ENCODE measurements at regions not wholly inside any gene's neighbourhood (a gene's known extent, or its start where the extent isn't known, plus 50 kb on each side); places are given as distances from the start of the nearest gene placed in this dataset.

DNA sequence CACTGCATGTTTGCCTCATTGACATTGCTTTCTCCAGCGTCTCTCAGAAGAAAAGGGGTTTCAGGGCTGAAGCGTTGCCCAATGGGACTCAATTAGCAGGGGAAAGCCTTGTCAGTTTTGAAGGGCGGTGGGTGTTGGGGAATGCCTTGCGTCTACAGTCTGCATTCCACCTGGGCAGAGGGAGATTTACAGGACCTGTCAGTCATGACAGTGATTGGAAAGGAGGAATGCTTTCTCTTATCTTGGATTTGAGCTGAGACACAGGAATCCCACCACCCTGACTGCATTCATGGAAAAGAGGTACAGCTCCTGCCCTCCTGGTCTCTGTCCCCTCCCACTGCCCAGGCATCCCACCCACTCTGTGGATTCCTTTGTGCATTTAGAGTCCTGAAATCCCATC lies 123.9 kb downstream of the ACKR3 start:
- DNase-seq: no peak

DNA sequence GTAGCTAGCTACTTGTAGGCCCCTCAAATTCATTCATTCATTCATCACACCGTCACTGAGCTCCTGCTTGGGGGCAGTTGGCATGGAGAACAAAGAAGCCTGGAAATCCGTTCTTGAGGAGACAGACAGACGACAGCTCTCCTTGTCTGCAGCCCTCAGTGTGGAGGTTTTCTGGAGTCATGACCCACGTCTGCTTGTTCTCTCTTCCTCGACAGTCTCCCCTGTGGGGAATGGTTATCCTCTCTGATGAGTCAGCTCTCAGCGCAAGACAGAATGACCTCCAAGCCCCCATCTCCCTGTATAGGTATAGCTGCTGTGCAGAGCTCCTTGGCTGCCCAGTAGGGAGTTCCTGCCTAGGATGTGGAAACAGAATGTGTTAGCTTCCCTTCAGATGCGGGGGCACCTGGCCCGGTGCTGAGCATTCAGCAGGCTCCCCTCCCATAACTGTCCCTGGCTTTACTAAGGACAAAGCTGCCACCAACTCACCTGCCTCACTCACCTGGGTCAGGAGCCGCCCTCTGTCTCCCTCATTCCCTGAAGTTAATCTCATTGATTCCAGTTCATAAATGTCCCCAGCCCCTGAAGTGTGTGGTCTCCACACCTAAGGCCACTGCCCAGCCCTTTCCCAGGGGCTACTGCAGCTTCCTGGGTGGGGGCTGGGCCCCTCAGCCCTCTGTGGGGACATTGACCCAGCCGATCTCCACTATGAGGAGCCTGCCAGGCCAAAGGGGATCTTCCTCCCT lies 124.7 kb downstream of the ACKR3 start:
- DNase-seq: no peak

DNA sequence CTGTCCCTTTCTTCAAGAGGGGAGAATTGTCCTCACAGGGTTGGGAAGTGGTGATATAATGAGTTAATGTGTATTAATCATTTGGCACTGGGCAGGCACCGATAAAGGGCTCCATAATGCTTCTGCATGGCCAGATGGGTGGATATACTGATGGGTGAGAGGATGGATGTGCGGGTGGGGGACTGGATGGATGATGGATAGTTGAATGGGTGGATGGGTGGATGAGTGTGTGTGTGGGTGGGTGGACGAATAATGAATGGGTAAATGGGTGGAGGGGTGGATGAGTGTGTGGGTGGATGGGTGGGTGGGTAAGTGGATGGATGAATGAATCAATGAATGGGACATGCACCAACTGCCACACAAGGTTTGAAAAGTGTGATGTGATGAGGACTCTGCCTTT lies 127.2 kb downstream of the ACKR3 start:
- DNase-seq: no peak

DNA sequence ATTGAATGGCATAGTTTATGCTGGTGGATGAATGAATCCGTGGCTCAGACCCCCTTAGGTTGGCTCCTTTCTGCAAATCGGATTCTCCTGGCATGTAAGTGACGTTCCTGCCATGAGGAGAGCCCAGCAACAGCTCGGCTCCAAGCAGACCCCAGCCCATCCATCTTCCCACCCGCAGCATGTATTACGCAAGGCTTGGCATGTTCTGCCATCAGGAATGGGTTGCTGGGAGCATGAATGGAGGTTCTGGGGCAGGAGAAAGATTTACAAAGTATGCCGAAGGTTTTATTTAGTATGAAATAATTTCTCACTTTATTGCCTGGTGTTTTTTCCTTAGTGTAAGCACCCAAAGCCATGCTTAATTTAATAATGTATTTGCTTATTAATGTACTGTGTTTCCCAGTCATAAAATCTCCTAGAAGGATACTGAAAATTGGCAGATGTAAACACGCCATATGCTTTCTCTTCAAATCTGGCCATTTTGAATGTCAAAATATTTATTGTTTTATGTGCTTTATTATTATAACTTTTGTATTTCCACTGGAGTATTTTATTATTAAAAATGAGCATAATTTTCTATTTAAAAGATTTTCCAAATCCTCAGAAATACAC lies 128.5 kb downstream of the ACKR3 start:
- no peak for DNase-seq

DNA sequence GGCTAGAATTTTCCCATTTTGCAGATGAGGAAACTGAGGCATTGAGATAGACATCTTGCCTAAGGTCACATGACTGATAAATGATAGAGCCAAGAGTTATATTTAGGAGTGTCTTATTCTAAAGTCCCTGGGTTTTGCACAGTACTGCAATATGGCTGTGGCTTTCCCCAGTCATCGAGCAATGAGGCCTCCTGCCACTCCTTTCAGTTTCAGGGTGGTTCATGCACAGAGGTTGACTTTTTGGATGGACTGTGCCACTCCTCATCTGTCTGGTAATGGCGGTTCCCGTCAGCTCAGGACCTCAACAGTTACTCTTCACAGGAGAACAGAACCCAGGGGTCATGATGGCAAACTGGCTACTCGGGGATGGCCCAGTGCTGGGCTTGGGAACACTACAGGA lies 131.1 kb downstream of the ACKR3 start:
- no peak for DNase-seq

DNA sequence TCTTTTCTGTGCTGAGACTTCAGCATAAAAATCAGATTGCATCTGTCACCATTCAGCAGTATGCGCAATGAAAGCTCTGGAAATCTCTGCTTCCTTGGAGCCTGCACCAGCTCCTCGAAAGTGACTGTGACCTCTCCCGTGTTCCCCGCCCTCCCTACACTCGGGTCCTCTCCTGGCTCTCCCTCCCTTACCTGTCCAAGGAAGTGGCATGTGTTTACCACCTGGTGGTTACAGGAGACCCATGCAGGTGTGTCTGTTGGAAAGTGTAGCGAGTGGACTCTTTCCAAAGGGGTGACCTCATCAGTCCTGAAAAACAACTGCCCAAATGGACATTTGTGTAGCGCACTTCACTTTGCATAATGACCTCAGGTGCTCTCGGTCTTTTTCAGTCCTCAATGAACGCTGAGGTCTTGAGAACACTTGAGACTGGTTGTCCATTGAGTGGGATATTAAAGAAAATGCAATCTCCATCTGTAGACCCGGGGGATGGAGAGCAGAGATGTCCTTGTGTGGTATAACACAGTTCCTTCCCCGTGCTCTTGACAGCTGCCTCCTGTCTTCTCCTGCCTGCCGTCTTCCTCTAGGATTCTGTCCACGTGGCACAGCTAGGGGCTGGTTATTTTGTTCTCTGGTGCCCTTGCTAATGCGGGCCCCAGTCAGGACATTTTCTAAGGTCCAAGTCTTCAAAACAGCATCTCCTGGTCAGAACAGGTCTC lies 133.2 kb downstream of the ACKR3 start:
- no peak for DNase-seq

DNA sequence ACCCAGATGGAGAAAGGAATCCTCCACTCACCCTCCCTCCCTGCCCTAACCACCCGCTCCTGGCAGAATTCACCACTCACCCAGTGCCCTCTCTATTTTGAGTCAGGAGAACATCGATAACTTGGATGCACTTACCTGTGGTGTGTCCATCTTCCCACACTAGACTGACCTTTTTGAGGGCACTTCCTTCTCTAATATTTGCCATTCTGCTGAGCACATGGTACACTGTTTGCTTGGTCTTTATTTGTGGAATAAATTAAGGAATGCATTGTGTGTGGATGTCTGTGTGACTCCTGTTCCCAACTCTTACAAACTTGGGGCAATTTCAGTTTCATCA lies 133.7 kb downstream of the ACKR3 start:
- DNase-seq: no peak

DNA sequence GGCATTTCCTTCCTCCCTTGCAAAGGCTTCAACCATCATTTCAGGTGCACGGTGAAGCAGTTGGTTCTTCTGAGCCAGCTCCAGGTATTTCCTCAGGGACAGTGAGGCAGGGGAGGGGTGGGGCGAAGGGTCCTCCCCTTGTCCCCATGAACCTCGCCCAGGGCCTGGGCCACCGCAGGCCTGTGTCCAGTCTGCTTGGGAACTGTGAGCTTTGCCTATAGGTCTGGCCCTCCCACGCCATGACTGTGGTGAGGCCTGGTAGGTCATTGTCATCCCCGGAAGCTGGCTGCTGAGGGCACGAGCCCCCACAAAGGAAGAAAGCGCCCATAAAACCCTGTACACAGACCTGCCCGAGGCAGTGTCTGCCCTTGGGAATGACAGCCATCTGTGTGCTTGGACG lies 134.3 kb downstream of the ACKR3 start:
- no peak for DNase-seq

DNA sequence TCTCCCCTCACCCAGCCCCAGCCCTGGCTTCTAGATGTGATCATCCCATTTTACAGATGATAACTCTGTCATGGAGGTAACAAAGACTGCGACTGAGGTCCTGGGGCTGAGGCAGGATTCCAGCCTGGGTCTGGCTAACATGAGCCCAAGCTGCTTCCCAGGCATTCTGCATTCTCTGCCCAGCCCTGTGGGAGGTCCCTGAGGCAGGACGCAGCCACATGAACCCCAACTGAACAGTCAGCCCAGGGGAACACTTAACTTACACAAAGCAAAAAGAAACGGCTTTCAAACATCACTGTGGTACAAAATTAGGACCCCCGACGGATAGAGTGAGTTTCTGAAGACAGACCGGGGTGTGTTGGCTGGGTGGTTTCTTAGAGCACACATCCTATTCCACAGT lies 135.3 kb downstream of the ACKR3 start:
- DNase-seq: no peak

DNA sequence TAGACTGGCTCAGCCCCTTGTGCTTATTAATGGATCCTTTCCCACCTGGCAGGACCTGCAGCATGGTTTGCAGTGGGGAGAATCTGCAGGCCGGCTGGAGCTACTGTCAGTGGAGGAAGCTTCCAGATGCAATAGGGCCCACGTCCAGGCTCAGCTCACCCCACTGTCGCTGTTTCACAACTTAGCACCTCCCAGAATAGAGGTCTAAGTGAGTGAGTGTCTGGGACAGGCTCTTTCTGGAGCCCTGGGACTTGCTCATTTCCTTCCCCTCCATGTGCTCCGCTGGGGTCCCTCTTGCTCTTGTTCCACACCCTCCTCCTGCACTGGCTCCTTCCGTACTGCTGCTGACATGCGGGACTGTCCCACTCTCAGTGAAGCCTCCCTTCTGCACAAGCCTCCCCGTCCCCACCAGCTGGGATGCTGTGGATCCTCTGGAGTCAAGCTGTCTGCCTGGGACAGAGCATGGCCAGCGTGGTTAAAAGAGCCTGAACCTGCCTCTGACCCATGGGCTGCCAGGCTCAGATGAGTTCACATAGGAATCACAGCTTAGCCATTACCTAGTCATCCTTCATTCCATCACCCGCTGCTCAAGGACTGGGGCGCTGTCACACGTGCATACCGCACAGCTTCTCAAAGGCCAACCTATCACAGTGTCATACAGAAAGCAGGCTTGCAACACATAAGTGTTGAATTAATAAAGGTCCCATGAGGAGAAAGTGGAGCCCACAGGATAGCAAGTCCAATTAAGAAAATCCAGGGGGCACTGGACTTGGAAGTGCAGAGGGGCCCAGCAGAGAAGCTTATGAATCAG lies 135.9 kb downstream of the ACKR3 start:
- DNase-seq: peak; percentile 10

DNA sequence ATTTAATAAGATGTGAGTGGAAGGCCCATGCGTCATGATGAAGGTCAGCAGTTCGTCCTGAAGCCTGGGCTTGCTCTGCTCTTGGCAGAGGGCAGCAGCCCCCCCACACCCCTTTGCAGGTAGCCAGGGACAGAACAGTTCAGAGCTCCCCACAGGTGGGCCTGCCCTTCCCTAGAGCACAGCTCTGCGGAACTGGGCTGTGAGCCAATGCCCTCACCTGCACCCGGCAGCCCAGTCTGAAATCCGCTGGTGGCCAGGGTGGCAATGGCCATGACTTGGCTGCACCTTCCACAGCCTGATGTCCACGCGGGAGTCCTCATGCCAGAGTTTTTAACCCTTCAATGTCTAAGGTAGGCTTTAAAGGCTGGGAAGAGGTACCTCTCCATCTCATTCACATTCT lies 136.7 kb downstream of the ACKR3 start:
- DNase-seq: no peak

DNA sequence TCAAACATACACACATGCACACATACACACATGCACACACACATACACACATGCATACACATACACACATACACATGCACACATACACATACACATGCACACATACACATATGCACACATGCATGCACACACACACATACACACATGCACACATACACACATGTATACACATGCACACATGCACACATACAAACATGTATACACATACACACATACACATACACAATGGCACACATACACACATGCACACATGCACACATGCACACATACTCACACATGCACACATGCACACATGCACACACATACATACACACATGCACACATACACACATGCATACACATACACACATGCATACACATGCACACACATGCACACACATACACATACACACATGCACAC lies 137.2 kb downstream of the ACKR3 start:
- no peak for DNase-seq

DNA sequence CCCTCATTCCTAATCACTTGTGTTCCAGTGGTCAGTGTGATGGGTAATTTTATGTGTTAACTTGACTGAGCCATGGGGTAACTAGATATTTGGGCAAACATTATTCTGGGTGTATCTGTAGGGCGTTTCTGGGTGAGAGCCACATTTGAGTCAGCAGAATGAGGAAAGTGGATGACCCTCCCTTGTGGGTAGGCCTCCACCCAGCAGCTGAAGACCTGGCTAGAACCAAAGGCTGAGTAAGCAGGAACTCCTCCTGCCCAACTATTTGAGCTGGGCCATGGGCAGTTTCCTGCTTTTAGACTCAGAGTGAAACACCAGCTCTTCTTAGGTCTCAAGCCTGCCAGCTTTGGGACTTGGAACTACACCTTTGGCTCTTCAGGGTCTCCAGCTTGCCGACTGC lies 141.8 kb downstream of the ACKR3 start:
- peak; percentile 78 for DNase-seq

DNA sequence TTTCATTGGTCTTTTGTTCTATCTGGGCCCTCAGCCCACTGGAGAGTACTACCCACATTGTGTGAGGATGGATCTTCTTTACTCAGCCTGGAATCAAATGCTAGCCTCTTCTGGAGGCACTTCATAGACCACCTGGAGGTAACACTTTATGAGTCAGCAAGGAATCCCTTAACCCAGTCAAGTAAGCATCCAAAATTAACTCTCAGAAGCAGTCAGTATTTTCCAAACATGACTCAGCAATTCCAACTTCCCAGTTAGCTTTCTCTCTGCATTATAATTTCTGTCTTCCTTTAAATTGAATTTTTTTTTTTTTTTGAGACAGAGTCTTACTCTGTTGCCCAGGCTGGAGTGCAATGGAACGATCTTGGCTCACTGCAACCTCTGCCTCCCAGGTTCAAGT lies 142.7 kb downstream of the ACKR3 start:
- no peak for DNase-seq

DNA sequence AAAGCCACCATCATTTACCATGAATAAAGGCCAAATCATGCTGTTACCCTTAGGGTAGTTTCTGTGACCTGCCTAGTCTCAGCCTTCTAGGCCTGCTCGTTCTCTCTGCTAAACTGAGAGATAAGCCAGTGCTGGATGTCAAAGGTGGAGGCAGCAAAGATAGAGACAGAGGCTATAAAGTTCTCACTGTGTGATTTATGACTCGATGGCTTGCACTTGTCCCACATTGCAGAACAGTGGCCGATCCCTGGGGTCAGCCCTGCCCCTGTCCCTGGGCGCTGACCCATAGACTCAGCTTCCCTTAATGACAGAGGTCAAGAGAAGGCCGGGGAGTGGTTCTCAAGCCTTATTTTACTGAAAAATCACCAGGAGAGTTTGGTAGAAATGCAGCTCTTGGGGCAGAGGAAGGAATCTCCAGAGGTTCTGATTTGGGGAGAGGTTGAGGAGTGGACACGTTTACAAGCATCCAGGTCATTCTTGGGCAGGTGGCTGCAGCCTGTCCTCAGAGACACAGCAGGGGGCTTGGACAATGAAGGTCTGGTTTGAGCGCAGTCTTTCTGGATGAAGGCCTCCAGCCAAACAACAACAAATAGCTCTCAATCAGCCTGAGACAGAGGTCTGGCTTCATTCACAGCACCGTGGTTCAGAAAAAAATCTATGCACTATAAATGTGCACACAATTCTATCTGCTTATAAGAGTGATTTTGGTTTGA lies 143.5 kb downstream of the ACKR3 start:
- no peak for DNase-seq

DNA sequence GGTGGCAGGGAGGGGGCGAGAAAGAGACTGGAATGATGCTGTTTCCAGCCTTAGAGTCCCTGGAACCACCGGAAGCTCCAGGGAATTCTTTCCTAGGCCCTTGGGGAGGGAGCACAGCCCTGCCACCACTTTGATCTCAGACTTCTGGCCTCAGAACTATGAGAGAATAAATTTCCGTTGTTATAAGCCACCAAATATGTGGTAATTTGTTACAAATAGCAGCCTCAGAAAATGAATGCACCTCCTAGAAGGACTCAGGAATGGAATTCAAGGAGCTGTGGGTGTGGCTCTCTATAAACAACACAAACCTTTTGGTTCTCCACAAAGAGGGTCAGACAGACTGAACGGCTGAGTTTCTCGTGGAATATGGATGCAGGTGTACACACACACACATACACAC lies 144.5 kb downstream of the ACKR3 start:
- no peak for DNase-seq

DNA sequence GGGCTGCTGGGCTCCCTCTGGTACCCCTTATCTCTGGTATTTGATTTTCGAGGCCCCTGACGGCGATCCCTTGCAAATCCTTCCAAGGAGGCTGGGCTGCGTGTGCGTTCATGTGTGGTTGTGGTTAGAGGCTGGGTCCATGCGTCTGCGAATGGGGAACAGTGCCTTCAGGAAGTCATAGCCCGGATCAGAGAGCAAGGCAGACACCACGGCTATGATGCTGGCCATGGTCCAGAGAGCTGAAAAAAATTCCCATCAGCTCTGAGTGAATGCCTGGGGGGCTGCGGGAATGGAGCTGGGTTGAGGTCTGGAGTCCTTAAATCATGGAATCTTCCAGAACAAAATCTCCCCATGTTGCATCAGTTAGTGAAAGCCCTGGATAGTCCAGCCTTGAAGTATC lies 145.5 kb downstream of the ACKR3 start:
- peak; percentile 55 for DNase-seq

DNA sequence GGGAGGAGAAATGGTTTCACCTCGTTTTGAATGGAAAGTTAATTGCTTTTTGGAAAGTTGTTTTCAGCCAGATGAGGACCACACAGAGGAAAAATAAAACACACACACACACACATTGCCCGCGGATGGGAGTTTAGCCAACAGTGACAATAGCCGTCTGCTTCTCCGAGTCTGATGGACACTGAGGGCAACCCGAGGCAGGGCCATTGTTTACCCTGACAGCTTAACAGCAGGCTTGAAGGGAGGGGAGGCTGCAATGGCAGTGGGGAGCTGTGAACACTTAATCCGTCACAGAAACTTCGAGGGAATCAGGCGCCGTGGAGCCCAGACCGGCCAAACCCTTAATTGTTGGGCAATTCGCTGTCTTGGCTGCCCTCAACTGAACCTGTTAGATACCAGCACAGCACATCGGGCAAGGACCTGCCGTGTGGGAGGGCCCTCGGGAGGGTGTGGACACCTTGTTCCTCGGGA lies 145.9 kb downstream of the ACKR3 start:
- DNase-seq: no peak

DNA sequence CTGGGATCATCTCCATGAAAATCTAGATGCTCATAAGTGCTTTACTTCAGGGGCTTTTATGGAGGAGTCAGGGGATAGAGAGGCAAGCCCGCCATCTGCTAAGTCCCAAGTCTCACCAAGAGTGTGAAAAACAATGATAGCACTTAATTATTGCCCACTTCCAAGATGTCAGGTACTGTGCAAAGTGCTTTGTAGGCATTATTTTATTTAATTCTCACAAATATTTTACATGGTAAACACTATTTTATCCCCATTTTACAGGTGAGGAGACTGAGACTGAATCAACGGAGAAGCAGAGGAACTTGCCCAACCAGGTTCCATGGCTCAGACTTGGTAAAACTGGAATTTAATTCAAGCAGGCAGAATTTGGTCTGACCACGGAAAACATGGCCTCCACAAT lies 147.5 kb downstream of the ACKR3 start:
- no peak for DNase-seq

DNA sequence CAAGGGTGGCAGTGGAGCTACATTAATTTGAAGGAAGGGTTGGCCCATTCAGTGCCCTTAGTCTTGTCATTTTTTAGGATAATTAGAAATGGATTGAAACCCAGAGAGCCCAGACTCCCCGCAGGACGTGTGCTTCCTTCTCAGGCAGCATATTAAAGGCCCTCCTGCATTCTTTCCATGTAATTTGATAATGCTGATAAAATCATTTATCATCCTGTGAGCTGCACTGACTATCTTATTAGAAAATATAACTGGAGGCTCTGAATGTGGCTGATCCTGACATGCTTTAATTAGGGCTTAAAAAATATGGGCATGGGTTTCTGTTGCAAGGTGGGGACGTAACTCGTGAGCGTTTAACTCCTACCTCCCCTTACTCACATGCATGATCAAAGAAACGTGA lies 148.1 kb downstream of the ACKR3 start:
- DNase-seq: no peak

DNA sequence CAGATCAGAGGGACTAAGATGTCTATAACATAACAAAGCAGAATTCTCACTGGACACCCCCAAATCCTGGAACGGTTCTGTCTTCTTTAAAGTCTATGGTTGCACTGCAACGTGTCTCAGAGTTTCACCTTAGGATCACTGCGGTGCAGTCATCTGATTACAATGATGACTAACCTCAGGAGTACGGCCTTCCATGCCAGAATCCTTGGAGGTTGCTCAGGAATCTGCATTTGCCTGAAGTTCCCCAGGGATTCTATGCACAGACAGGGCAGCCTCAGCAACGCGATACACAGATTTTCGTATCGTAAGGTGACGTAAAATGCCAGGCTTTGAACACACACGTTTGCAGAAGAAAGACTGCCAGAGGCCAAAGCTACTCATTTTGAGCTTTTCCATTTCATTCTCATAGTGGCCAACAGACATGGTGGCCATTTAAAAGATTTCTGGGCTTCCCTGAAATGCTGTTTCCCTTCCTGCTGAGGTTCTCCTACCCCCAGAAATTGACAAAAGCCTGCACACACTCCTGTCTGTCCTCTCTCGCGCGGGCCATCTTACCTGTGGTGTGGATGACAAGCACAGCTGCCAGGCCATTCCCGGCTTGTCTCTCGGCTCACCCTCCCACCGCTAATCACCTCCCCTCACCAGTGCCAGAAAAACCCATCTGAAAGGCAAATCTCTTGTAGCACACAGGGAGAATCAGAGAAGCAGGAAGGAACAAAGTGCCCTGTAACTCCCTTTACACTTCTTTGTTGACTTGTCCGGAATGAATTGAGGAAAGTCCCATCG lies 148.8 kb downstream of the ACKR3 start:
- DNase-seq: no peak

DNA sequence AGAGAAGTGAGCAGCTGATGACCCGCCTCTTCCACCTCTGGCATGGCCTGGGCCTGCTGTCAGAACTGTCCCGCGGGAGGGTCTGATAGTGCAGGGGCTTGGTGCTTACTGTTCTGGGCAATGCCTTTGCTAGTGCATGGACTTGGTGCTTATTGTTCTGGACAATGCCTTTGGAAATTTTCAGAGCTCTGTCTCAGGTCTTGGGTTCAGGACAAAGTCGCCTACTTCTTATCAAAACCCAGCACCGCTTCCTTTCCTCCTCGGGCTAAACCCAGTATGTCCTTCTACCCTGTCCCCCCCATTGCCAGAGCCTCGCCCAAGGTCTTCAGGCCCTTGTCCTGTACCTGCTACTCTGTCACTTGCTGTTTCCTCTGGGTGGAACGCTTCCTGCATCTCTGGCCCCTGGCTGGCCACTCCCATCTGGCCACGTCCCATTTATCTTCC lies 149.6 kb downstream of the ACKR3 start:
- no peak for DNase-seq
